IPS-18a (cell line): ENCODE measurements at regions not wholly inside any gene's neighbourhood (a gene's known extent, or its start where the extent isn't known, plus 50 kb on each side); places are given as distances from the start of the nearest gene placed in this dataset.
"Not testable (repeated sequence)": the region's sequence is repeated elsewhere in the genome, so short reads cannot be mapped to it uniquely, and the experiment has no call there.

Experiments used
- H3K27ac ChIP-seq: one replicate; pipeline ENCODE4 v1.5.1; 2013; ENCODE audit warnings: low read length
- H3K27me3 ChIP-seq: one replicate; pipeline ENCODE4 v1.6.1; 2013; ENCODE audit warnings: mild to moderate bottlenecking, low read length; ENCODE audit not compliant: control insufficient read depth, insufficient read depth
- H3K36me3 ChIP-seq: one replicate; pipeline ENCODE4 v1.6.1; 2013; ENCODE audit warnings: low read depth, low read length; ENCODE audit not compliant: control insufficient read depth
- H3K4me1 ChIP-seq: one replicate; pipeline ENCODE4 v1.6.1; 2013; ENCODE audit warnings: low read depth, low read length; ENCODE audit not compliant: control insufficient read depth
- H3K4me3 ChIP-seq: one replicate; pipeline ENCODE4 v1.5.1; 2013; ENCODE audit warnings: low read length
- H3K9ac ChIP-seq: one replicate; pipeline ENCODE4 v1.6.1; 2013; ENCODE audit warnings: mild to moderate bottlenecking, low read length, moderate library complexity
- H3K9me3 ChIP-seq: one replicate; pipeline ENCODE4 v1.6.1; 2013; ENCODE audit warnings: low read depth, low read length; ENCODE audit not compliant: control insufficient read depth

DNA sequence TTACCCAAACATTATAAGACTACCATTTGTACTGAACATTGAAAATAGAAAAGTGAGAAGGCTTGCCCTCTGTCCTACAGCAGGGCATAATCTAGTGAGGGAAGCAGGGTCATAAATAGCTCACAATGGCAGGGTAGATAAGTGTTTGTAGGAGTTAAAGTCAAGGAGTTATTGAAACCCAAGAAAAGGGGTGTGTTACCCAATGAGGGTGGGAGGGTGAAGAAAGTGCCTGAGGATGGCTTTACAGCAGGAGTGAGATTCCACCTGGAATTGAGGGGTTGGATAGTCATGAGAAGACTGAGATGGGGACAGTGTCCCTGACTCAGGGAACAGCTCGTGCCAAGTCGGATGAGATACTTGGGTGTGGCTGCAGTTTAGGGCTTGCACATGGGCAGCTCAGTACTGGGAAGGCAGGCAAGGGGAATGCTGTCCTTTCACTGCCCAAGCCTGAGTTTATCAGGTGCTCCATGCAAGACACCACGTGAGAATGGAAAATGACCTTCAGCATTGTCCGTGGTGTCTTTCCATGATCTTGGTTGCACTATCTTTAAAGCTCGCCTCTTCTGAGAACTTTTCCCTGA lies 393.2 kb upstream of the MAF start:
- peaks cover 6% of the 10 kb centered on the region for H3K4me1 ChIP-seq
- H3K9ac ChIP-seq = no peak overlapping the region
- no peaks in the 10 kb centered on the region for H3K27me3 ChIP-seq
- no peaks in the 10 kb centered on the region for H3K9me3 ChIP-seq
- no peaks in the 10 kb centered on the region for H3K36me3 ChIP-seq
- H3K27ac ChIP-seq = no peak overlapping the region
- H3K4me3 ChIP-seq = no peak overlapping the region

DNA sequence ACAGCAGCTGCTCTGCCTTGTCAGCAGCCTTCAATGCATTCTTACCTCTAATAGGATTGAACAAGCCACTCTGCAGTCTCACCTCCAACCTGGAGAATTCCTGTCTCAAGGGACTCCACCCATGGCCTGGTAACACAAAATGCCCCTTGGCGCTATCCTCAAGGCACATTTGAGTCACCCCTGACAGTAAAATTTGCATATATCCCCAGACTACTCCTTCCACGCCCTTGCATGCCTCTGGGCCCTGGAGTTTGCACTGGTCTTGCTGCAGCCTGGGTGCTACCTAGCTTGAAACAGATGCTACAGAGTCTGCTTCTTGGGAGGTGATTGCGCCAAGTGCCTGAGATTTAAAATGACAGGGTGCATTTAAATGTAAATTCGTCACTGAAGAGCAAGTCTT lies 391.4 kb upstream of the MAF start:
- no peak overlapping the region for H3K4me3 ChIP-seq
- H3K4me1 ChIP-seq = peaks cover 6% of the 10 kb centered on the region
- H3K27ac ChIP-seq = no peak overlapping the region
- H3K27me3 ChIP-seq = no peaks in the 10 kb centered on the region
- H3K9me3 ChIP-seq = no peaks in the 10 kb centered on the region
- no peaks in the 10 kb centered on the region for H3K36me3 ChIP-seq
- no peak overlapping the region for H3K9ac ChIP-seq

DNA sequence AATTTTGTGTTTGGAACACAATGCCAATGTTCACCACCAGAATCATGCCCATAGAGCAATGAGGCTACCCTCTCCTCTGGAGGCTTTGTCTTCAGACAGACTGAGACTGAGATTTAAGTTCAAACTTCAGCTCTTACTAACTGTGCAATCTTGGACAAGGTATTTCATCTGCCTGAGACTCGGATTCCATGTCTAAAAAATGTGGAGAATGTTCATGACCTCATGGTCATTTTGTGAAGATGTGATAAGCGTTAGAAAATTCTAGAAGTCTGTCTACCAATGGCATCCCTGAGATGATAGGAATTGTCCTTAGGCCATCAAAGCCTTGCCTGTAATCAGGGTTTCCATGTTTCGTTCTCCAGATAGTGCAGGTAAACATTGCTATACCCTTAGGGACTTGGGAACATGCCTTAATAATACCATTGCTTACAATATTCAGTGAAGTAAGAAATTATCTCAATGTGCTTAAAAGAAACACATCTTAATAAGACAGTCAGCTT lies 388.2 kb upstream of the MAF start:
- Histone ChIP-seq H3K4me1 (no peaks in the 10 kb centered on the region), H3K9me3 (no peaks in the 10 kb centered on the region), H3K4me3 (no peak overlapping the region), H3K9ac (no peak overlapping the region), H3K27me3 (no peaks in the 10 kb centered on the region), H3K27ac (no peak overlapping the region), H3K36me3 (no peaks in the 10 kb centered on the region)

DNA sequence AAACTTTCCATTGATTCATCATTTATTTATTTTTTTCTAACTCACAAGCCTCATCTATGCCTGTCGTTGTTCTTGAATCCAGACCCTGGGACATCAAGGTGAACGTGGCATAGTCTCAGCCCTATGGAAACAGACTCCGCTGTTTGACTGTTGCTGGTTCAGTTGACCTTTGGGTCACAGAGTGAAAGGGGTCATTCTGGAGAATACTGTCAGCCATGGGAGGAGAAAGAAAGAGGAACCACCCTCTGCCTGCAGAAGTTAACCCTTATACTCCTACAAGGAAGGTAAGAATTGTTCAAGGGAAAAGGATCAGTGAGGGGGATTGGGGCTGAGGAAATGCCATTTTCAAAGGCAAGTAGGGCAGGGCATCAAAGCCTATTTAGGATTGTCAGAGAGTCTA lies 387.6 kb upstream of the MAF start:
- H3K27me3 ChIP-seq = no peaks in the 10 kb centered on the region

DNA sequence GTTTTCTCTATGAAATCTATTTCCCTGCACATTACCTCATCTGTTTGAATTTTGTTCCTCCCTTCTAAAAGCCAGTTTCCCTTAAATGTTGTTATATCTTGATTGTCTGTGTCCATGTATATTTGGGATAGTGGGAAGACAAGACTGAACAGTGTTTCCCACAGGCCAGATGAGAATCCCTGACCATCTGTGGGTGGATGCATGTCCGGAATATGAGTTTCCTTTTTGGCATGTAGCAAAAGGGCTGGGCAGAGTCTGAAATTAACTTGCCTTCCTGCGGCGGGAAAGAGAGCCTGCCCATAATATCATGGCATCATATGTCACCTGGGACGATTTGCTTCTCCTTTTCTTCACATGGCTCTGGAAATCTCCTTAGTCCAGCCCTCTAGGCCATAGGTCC lies 385.8 kb upstream of the MAF start:
- H3K9me3 ChIP-seq = no peaks in the 10 kb centered on the region
- H3K36me3 ChIP-seq = no peaks in the 10 kb centered on the region
- H3K4me3 ChIP-seq = no peak overlapping the region
- no peaks in the 10 kb centered on the region for H3K4me1 ChIP-seq
- H3K27ac ChIP-seq = no peak overlapping the region
- no peak overlapping the region for H3K9ac ChIP-seq
- H3K27me3 ChIP-seq = no peaks in the 10 kb centered on the region

More for the DNA sequence above, 387.6 kb upstream of the MAF start:
- Histone ChIP-seq H3K36me3 (no peaks in the 10 kb centered on the region), H3K27ac (no peak overlapping the region), H3K4me1 (no peaks in the 10 kb centered on the region), H3K9me3 (no peaks in the 10 kb centered on the region), H3K9ac (no peak overlapping the region), H3K4me3 (no peak overlapping the region)

DNA sequence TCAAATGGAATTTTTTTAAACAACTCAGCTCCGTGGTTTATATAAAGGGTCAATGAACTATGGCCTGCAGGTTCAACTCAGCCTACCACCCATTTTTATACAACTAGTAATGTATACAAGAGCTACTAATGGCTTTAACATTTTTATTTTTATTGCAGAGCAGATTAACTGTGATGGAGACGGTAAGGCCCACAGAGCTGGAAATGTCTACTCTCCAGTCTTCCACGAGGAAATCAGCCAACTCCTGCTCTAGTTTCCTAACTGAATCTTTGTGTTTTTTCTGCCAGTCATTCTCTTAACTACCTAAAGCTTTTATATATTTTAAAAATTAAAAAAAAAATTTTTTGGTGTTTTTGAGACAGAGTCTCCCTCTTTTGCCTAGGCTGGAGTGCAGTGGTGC lies 385.1 kb upstream of the MAF start:
- Histone ChIP-seq H3K27me3 (no peaks in the 10 kb centered on the region), H3K9me3 (no peaks in the 10 kb centered on the region), H3K36me3 (no peaks in the 10 kb centered on the region), H3K27ac (no peak overlapping the region), H3K4me1 (no peaks in the 10 kb centered on the region), H3K4me3 (no peak overlapping the region), H3K9ac (no peak overlapping the region)

DNA sequence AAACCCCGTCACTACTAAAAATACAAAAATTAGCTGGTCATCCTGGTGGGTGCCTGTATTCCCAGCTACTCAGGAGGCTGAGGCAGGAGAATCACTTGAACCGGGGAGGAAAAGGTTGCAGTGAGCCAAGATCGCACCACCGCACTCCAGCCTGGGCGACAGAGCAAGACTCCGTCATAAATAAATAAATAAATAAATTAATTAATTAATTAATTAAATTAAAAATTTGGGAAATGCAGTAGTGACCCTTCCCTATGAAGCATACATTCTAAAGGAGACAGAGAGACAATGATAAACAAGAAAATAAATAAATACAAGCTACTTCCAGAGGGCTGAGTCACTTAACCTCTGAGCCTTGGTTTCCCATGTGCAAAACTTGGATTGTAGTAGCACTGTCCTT lies 383.6 kb upstream of the MAF start:
- not testable (repeated sequence) for H3K27ac ChIP-seq, H3K4me3 ChIP-seq, H3K4me1 ChIP-seq, H3K36me3 ChIP-seq, H3K9me3 ChIP-seq, H3K27me3 ChIP-seq, H3K9ac ChIP-seq

DNA sequence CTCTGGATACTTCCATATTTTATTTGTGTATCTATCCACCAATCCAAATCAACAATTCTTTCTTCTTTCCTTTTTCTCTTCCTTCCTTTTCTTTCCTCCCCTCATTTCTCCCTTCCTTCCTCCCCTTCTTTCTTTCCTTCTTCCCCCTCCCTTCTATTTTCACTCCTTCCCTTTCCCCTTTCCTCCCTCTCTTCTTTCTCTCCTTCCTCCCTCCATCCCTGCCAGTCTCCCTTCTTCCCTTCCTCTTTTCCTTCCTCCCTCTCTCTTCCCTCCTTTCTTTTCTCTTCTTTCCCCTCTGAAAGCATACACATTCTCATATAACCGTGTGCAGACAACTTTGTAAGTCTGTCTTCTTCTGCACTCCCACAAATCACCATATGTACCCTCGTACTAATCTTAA lies 382.3 kb upstream of the MAF start:
- Histone ChIP-seq H3K36me3 (no peaks in the 10 kb centered on the region), H3K27me3 (no peaks in the 10 kb centered on the region), H3K4me3 (no peak overlapping the region), H3K9ac (no peak overlapping the region), H3K4me1 (no peaks in the 10 kb centered on the region), H3K9me3 (no peaks in the 10 kb centered on the region), H3K27ac (no peak overlapping the region)

DNA sequence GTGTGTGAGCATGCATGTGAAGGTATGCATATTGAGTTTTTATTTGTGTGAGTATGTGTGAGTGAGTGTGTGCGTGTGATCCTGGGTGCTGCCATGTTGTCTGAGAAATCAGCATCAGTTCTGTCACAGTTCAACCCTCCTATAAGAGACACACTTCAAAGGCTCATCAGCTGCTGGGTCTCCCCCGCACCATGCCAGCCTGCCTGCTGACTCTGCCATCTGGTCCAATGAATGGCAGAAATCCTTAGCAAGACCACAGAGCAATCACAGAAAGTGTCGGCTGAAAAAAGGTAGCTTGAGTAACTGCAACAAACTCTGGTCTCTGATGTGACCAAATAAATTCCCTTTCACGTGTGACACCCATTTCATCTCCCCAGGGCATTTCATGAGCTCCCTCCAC lies 381.8 kb upstream of the MAF start:
- Histone ChIP-seq H3K9me3 (no peaks in the 10 kb centered on the region), H3K4me1 (no peaks in the 10 kb centered on the region), H3K27ac (no peak overlapping the region), H3K27me3 (no peaks in the 10 kb centered on the region), H3K36me3 (no peaks in the 10 kb centered on the region), H3K4me3 (no peak overlapping the region), H3K9ac (no peak overlapping the region)

DNA sequence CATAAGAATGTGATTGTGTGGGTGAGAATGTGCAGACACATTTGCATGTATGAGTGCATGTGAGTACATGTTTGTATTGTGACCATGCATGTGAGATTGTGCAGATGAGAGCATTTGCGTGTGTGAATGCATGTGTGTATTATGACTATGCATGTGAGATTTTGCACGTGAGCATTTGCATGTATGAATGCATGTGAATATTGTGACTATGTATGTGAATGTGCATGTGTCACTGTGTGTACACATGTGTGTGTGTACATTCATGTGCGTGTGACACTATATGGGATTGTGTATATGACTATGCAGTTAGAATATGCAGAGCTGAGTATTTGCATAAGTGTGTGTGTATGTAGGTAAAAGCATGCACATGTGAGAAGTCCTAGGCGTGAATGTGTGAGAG lies 381.3 kb upstream of the MAF start:
- no peak overlapping the region for H3K4me3 ChIP-seq
- H3K27me3 ChIP-seq = no peaks in the 10 kb centered on the region
- no peak overlapping the region for H3K9ac ChIP-seq
- H3K9me3 ChIP-seq = no peaks in the 10 kb centered on the region
- no peaks in the 10 kb centered on the region for H3K36me3 ChIP-seq
- no peaks in the 10 kb centered on the region for H3K4me1 ChIP-seq
- no peak overlapping the region for H3K27ac ChIP-seq

DNA sequence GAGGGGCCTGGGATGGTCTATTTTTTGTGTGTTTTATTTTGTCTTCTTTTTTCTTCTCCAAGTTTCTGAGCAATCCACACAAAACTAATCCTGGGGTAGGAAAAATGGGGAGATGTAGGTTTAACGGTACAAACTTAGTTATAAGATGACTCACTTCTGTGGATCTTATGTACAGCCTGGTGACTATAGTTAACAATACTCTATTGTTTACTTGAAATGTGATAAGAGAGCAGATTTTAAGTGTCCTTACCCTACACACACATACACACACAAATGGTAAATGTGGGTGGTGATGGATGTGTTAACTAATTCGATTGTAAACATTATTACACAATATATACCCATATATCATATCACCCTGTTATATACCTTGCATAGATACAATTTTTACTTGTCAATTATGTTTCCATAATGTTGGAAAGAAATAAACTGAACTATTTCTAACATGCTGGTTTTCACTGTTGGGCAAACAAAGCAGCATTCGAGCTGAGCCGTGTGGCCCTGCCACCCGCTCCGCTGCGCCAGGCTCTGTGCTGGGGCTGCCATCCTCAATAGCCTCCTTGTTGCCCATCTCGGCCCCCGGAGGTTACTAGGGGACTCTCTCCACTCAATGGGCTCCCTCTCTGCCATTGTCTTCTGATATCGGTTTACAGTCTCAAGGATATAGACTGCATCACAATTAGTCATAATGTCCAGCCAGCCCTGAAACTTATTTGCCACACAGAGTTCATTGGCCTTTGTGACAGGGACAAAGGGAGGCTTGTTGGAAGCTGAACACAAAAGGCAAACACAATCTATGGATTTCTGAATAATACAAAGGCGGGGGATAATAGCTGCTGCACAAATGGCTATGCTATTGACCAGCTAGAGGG lies 380.3 kb upstream of the MAF start:
- Histone ChIP-seq H3K9me3 (no peaks in the 10 kb centered on the region), H3K36me3 (no peaks in the 10 kb centered on the region), H3K27ac (no peak overlapping the region), H3K4me1 (no peaks in the 10 kb centered on the region), H3K9ac (no peak overlapping the region), H3K27me3 (no peaks in the 10 kb centered on the region), H3K4me3 (no peak overlapping the region)
